Activated T-helper 1 cell treated with anti-CD3 and anti-CD28 coated beads, Interleukin-12 subunit alpha, Interleukin-12 subunit beta, Interleukin-2, Interleukin-4 antibody, amounts not matched to agents 30 ng/mL and 10 ng/mL and 1 ng/mL, durations not matched to agents 14 hours and 24 hours and 36 hours (primary cell): ENCODE measurements at regions not wholly inside any gene's neighbourhood (a gene's known extent, or its start where the extent isn't known, plus 50 kb on each side); places are given as distances from the start of the nearest gene placed in this dataset.
A peak's percentile ranks its signal among the peaks of the same experiment; 100 is the strongest.
"Not testable (repeated sequence)": the region's sequence is repeated elsewhere in the genome, so short reads cannot be mapped to it uniquely, and the experiment has no call there.

Experiments used
- DNase-seq: peaks from one replicate; pipeline ENCODE4 v3.0.0; 2021; ENCODE audit warnings: low spot score
- H3K27ac Mint-ChIP-seq: one replicate; pipeline ENCODE4 v1.8.0; 2021; ENCODE audit warnings: mild to moderate bottlenecking, mixed read lengths
- H3K27me3 Mint-ChIP-seq: one replicate; pipeline ENCODE4 v1.8.0; 2022; ENCODE audit warnings: mild to moderate bottlenecking, moderate library complexity, mixed read lengths; ENCODE audit not compliant: insufficient read depth
- H3K36me3 Mint-ChIP-seq: one replicate; pipeline ENCODE4 v1.8.0; 2021; ENCODE audit warnings: low read depth, mixed read lengths
- H3K4me1 Mint-ChIP-seq: one replicate; pipeline ENCODE4 v1.8.0; 2021; ENCODE audit warnings: low read depth, mixed read lengths
- H3K4me3 Mint-ChIP-seq: one replicate; pipeline ENCODE4 v1.8.0; 2021; ENCODE audit warnings: mild to moderate bottlenecking, moderate library complexity, mixed read lengths
- H3K9me3 Mint-ChIP-seq: one replicate; pipeline ENCODE4 v1.8.0; 2021; ENCODE audit warnings: mixed read lengths
- intact Hi-C: fragments of 100-400 bp; cut with micrococcal nuclease; formaldehyde crosslinking; loops from one replicate; pipeline ENCODE4 v1.15.1; 2024

GRCh38 chr3:75502769-75503756, 161.1 kb upstream of the FRG2C start:
- H3K4me1 Mint-ChIP-seq, H3K27me3 Mint-ChIP-seq, intact Hi-C loops, H3K4me3 Mint-ChIP-seq, DNase-seq, H3K27ac Mint-ChIP-seq, H3K36me3 Mint-ChIP-seq: not testable (repeated sequence)
- H3K9me3 Mint-ChIP-seq: peaks cover 51% of the 10 kb centered on the region

- intact Hi-C loops: no loop called here
- DNase-seq: no peak
- Mint-ChIP-seq H3K36me3 (no peaks in the 10 kb centered on the region), H3K4me3 (no peak overlapping the region), H3K4me1 (no peaks in the 10 kb centered on the region), H3K27ac (no peak overlapping the region), H3K9me3 (peaks cover 59% of the 10 kb centered on the region), H3K27me3 (no peaks in the 10 kb centered on the region)
Observed at GRCh38 chr3:75506603-75507002, 157.5 kb upstream of the FRG2C start.

- H3K27ac Mint-ChIP-seq, DNase-seq, H3K27me3 Mint-ChIP-seq, H3K4me3 Mint-ChIP-seq, H3K4me1 Mint-ChIP-seq, intact Hi-C loops, H3K36me3 Mint-ChIP-seq: not testable (repeated sequence)
- H3K9me3 Mint-ChIP-seq: peaks cover 58% of the 10 kb centered on the region
Observed at GRCh38 chr3:75507956-75508355, 156.2 kb upstream of the FRG2C start.

- H3K9me3 Mint-ChIP-seq: peaks cover 30% of the 10 kb centered on the region
- H3K4me3 Mint-ChIP-seq, intact Hi-C loops, H3K27ac Mint-ChIP-seq, H3K27me3 Mint-ChIP-seq, H3K36me3 Mint-ChIP-seq, H3K4me1 Mint-ChIP-seq, DNase-seq: not testable (repeated sequence)
Observed at GRCh38 chr3:75527657-75528056, 136.5 kb upstream of the FRG2C start.

GRCh38 chr3:75552095-75552494, 112.0 kb upstream of the FRG2C start:
- not testable (repeated sequence) for DNase-seq, H3K27me3 Mint-ChIP-seq, H3K4me3 Mint-ChIP-seq, H3K36me3 Mint-ChIP-seq, H3K4me1 Mint-ChIP-seq, H3K27ac Mint-ChIP-seq
- H3K9me3 Mint-ChIP-seq: peaks cover 44% of the 10 kb centered on the region
- intact Hi-C loops: loop anchor here (5.0 kb wide), 1 partner anchor 360 kb away; no protein-coding TSS in a partner anchor

- H3K9me3 Mint-ChIP-seq, H3K27ac Mint-ChIP-seq, H3K4me3 Mint-ChIP-seq, intact Hi-C loops, H3K27me3 Mint-ChIP-seq, H3K4me1 Mint-ChIP-seq, H3K36me3 Mint-ChIP-seq, DNase-seq: not testable (repeated sequence)
Observed at GRCh38 chr3:75564427-75564826, 99.7 kb upstream of the FRG2C start.

GRCh38 chr3:75572303-75572702, 91.8 kb upstream of the FRG2C start:
- H3K36me3 Mint-ChIP-seq, DNase-seq, H3K4me3 Mint-ChIP-seq, intact Hi-C loops, H3K9me3 Mint-ChIP-seq, H3K27ac Mint-ChIP-seq, H3K27me3 Mint-ChIP-seq, H3K4me1 Mint-ChIP-seq: not testable (repeated sequence)

GRCh38 chr3:75579091-75579490, 85.0 kb upstream of the FRG2C start:
- intact Hi-C loops, H3K4me1 Mint-ChIP-seq, H3K27ac Mint-ChIP-seq, H3K9me3 Mint-ChIP-seq, H3K36me3 Mint-ChIP-seq, DNase-seq: not testable (repeated sequence)
- H3K4me3 Mint-ChIP-seq: peak overlapping the region; percentile 59
- H3K27me3 Mint-ChIP-seq: peaks cover 21% of the 10 kb centered on the region

- Mint-ChIP-seq H3K4me3 (peak overlapping the region; percentile 59), H3K27me3 (peaks cover 21% of the 10 kb centered on the region)
- H3K27ac Mint-ChIP-seq, DNase-seq, intact Hi-C loops, H3K9me3 Mint-ChIP-seq, H3K36me3 Mint-ChIP-seq, H3K4me1 Mint-ChIP-seq: not testable (repeated sequence)
Observed at GRCh38 chr3:75579536-75579935, 84.6 kb upstream of the FRG2C start.

- intact Hi-C loops: loop anchor here (10.0 kb wide), 1 partner anchor 385 kb away; no protein-coding TSS in a partner anchor
- H3K9me3 Mint-ChIP-seq, H3K27ac Mint-ChIP-seq, H3K36me3 Mint-ChIP-seq, H3K4me1 Mint-ChIP-seq: not testable (repeated sequence)
- peaks cover 21% of the 10 kb centered on the region for H3K27me3 Mint-ChIP-seq
- peak overlapping the region; percentile 56 for H3K4me3 Mint-ChIP-seq
- DNase-seq: peak; percentile 25
Observed at GRCh38 chr3:75579981-75580782, 83.9 kb upstream of the FRG2C start.

GRCh38 chr3:75582536-75582935, 81.6 kb upstream of the FRG2C start:
- not testable (repeated sequence) for H3K4me3 Mint-ChIP-seq, H3K9me3 Mint-ChIP-seq, H3K27ac Mint-ChIP-seq, DNase-seq, H3K36me3 Mint-ChIP-seq, H3K4me1 Mint-ChIP-seq
- intact Hi-C loops: loop anchor here (10.0 kb wide), 1 partner anchor 388 kb away; no protein-coding TSS in a partner anchor
- peaks cover 21% of the 10 kb centered on the region for H3K27me3 Mint-ChIP-seq

GRCh38 chr3:75583116-75583515, 81.0 kb upstream of the FRG2C start:
- H3K27ac Mint-ChIP-seq, H3K36me3 Mint-ChIP-seq, DNase-seq, H3K9me3 Mint-ChIP-seq, H3K4me3 Mint-ChIP-seq, H3K4me1 Mint-ChIP-seq: not testable (repeated sequence)
- intact Hi-C loops: loop anchor here (10.0 kb wide), 1 partner anchor 388 kb away; no protein-coding TSS in a partner anchor
- H3K27me3 Mint-ChIP-seq: peaks cover 21% of the 10 kb centered on the region

- H3K27ac Mint-ChIP-seq, H3K9me3 Mint-ChIP-seq, H3K4me1 Mint-ChIP-seq, H3K36me3 Mint-ChIP-seq, H3K27me3 Mint-ChIP-seq, H3K4me3 Mint-ChIP-seq, DNase-seq: not testable (repeated sequence)
- intact Hi-C loops: loop anchor here (10.0 kb wide), 1 partner anchor 393 kb away; no protein-coding TSS in a partner anchor
Observed at GRCh38 chr3:75587695-75588094, 76.4 kb upstream of the FRG2C start.
